NB4 (cell line): ENCODE measurements at regions not wholly inside any gene's neighbourhood (a gene's known extent, or its start where the extent isn't known, plus 50 kb on each side); places are given as distances from the start of the nearest gene placed in this dataset.

ENCODE experiments used
- MAX ChIP-seq: IDR thresholded peaks from 2 replicates; pipeline ENCODE4 v1.6.1; 2011; ENCODE audit warnings: low read depth, low read length
- POLR2A ChIP-seq: IDR thresholded peaks from 2 replicates; pipeline ENCODE4 v1.6.1; 2011; ENCODE audit warnings: mild to moderate bottlenecking; ENCODE audit not compliant: insufficient read length; ENCODE audit errors: extremely low read depth

- no peak for TF ChIP-seq MAX
- no peak for TF ChIP-seq POLR2A
Observed at GRCh38 chr14:51521764-51522163, 129.9 kb upstream of the FRMD6 start.
